GM18498 (cell line): ENCODE measurements at regions not wholly inside any gene's neighbourhood (a gene's known extent, or its start where the extent isn't known, plus 50 kb on each side); places are given as distances from the start of the nearest gene placed in this dataset.

Source experiments
- ATAC-seq: cut with Tn5 transposase; IDR thresholded peaks from one replicate; pipeline ENCODE4 v1.9.1; 2021; ENCODE audit warnings: mild to moderate bottlenecking, moderate library complexity; ENCODE audit not compliant: unreplicated experiment

DNA sequence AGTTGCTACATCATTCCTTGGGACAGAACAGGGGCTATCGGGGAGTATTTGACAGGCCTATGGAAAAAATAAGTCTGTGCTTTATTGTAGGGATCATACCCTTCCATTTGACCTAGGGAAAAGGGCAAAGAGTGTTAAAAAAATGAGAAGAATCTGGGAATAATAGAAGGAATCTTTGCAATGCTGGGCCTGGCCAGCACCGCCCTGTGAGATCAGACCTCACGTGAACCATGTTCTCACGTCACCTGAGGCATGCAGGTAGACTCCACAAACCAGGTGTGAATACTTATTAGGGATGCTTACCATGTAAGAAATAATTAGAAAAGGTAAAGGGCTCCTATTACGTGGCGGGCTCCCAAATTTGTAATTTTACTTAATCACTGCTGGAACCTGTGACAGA is 177.5 kb upstream of the GATA6 start:
- ATAC-seq = no peak

DNA sequence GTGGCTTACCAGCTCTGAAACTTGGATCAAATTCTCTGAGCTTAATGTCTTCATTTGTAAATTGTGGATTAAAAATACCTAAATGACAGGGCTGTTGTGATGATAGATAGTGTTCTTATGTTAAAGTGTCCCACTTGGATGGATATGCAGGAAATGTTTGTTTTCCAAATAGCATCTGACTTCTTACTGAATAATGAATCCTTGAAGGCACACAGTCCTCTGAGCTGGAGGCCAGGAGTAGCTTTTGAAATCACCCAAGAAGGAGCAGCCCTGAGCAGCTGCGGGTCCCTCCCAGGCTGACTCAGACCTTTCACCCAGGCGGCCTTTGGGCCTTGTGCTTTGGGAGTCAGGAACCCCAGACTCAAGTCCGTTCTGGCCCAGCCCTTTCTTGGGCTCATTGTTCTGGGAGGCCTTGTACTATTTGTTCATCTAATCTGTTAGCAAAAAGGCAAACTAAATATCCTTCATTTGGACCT is 173.0 kb upstream of the GATA6 start:
- no peak for ATAC-seq

DNA sequence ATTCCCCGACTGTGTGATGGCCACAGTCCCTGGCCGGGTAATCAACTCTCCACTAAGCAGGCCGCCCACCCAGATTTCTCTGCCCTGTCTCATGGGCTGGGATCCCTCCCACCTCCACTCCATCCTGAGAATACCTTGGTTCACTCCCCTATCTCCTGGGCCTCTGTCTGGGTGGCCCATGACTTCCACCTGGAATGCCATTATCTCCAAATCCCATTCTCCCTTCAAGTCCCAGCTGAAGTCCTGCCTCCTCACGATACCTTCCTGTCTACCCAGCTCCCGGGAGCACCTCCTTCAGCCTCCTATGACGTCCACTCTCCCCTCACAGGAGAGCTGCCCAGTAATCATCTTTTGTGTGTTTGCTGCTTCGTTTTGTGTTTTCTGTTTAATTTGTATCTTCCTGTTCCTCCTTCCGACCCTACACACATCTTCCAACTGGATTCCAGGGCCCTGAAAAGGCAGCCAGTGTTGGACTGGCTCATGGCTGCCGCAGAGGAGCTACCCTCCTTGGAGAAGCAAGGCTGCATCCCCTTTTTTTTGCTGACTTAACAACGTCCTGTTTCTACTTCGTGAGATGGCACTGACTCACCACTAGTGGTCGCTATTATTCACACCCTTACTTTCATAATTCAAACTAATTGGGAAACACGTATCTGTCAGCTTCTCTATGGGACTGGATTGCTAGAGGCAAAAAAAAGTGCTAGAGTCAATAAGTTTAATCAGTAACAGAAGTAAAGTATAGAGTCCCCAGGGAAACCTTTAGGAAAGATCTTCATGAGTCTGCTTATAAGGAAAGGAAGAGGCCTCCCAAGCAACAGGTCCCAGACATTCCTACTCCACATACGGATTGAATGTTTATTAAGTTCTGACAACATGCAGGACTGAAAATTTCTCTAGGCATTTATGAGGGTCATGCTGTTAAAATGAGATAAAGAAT is 171.9 kb upstream of the GATA6 start:
- peak; percentile 75 for ATAC-seq

DNA sequence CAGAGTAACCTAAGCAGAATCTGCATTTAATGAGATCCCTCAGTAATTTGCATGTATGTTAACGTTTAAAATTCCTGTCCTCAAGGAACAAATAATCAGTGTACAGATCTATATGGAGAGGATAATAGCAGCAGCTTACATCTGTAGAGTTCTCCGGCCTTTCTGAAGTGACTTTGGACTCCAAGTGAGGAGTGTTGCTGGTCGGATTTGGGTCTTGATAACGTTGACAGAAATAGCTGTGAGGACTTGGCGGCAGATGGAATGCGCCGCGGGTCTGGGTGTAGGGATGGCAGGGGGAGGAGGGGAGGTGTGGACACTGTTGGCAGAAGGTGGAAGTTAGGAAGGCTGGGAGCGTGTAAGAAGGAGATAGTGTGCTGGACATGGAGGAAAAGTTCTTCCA is 170.9 kb upstream of the GATA6 start:
- ATAC-seq = no peak

DNA sequence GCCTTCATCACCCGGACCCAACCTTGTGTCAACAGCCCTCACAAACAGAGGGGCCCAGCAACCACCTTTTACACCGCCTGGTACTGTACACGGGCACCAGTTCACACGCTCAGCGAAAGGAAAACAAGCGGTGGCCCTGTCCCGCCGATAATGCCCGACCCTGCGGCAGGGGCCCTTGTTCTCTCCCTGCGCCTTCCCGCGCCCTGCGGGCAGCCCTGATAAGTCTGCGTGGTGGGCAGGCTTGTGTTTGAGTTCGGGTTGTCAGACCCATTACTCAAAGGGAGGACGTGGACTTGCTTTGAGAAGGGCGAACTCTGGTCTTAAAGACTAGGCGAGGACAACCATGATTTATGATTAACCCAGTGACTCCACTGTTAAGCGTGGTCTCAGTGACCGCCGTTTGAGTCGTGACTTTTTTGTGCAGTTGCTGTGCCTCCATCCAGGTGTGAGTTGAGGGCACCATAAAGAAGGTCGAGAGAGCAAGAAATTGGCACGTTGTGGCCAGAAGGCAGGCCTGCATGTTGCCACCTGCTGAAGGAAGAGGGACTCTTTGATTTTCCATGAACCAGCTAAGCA is 167.4 kb upstream of the GATA6 start:
- ATAC-seq = no peak

DNA sequence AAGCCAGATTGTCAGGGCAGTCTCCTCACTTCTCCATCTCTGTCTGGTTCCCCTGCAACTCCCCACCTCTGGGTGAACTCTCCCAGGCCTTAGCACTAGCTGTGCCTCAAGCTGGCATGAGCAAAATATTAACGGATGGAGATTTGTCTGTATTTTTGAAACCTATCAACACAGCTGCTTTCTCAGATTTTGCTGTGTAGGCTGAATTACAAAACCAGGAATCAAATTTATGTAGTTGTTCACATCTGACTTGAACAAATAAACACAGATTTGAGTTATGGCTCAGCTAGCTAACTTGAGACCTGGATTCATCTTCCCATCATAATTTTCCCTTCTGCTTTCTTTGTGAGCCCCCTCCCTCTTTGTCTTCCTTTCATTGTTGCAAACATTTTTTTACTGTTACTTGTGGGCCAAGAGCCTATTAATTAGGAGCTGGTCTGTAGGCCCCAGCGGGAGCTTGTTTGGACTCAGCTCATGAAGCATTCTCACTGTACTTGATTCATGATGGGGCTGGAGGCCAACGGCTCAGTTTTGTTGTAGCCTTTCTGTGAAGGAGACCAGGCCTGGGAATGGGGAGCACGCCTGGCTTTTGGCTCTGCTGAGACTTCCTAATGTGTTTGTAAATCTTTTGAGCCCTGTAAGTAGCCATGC is 164.1 kb upstream of the GATA6 start:
- no peak for ATAC-seq

DNA sequence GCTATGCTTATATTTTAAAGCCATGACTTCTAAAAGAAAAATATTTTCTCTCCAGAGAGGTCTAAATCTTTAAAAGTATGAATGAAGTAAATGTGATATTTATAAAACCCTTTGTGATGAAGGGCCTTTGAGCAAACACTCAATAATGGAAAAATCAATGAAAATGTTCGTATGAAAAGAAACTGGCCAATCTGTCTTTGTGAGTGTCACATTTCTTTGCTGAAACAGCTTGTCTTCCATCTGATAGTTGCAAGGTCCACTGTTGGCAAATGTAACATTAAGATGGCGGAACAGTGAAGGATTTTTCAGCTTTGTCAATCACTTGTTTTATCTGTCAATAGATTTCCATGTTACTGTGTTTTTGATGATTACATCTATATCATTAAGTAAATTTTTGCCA is 162.9 kb upstream of the GATA6 start:
- ATAC-seq = no peak

DNA sequence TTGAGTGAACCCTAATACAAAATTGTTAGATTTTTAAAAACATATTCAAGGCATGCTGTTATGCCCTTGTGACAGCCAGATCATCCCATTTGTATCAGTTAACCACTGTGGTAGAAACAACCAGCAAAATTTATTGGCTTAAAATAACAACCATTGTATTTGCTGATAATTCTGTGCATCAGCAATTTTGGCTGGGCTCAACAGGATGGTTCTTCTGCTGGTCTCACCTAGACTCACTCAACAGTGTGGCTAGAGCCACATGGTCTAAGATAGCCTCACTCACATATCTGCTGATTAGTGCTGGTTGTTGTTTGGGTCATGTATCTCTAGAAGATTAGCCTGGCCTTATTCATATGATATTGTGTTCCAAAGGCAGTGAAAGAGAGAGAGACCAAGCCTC is 160.1 kb upstream of the GATA6 start:
- ATAC-seq = no peak

DNA sequence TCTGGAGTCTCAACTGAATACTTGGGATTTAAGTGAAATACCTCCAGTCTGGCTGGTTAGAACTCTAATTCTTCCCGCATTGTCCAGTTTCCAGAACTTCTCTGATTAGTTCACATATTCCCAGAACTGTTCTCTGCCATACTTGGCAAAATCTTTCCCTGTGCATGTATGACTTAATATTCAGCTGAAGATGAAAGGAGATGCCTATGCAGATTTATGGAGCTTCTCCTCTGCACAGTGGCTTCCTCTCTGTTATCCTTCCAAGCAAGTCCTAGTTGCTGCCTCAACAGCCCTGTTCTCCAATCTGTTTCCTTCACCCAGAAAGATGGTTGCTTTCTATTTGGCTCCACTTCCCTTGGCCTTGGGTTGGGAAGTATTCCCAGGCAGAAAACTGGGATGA is 155.4 kb upstream of the GATA6 start:
- ATAC-seq = no peak

DNA sequence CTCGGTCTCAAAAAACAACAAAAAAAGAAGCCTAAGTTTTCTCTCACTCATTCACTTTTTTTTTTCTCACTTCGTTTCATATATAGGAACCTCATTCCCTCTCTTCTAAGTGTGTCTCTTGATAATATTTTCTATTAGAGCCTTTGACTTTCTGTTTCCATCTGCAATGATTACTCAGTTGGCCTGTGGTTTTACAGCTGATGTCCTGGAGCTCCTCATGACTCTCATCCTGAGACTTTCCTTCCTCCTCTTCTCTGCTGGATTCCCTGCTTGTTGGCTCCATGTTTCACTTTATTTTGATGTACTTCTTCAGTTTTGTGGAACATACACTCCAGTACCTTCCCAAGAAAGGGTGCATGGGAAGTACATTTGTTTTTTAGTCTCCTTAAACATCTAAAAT is 154.2 kb upstream of the GATA6 start:
- no peak for ATAC-seq

DNA sequence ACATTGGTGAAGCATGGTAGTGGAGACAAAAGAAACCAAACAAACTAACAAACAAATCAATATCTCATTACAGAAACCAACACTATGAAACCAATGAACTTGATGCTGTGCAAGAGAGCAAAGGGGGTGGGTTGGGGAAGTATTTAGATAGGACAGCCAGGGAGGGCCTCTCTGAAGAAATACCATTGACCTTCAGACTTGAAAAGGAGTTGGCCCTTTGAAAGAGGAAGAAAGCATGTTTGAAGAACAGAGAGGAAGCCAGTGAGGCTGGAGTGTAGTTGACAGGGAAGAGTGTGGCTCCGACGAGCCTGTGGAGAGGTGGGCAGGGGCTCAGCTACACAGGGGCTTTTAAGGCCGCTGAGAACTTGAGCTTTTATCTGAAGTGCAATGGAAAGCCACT is 151.0 kb upstream of the GATA6 start:
- ATAC-seq = no peak

DNA sequence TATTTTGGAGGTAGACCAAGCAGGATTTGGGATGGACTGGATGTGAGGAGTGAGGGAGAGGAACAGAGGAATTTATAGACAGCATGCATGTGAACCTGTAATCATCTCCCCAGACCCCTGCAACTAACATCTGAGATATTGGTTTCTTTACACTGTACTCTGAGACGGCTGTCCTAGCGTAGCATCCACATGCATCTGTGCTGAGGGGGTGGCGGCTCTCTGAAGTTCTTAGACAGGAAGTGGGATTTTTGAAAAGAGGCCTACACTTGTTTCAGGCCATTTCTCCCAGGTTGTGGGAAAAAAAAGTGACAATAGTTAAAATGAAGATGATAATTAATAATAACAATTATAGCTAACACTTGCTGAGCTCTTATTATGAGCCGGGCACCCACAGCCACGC is 150.2 kb upstream of the GATA6 start:
- no peak for ATAC-seq

DNA sequence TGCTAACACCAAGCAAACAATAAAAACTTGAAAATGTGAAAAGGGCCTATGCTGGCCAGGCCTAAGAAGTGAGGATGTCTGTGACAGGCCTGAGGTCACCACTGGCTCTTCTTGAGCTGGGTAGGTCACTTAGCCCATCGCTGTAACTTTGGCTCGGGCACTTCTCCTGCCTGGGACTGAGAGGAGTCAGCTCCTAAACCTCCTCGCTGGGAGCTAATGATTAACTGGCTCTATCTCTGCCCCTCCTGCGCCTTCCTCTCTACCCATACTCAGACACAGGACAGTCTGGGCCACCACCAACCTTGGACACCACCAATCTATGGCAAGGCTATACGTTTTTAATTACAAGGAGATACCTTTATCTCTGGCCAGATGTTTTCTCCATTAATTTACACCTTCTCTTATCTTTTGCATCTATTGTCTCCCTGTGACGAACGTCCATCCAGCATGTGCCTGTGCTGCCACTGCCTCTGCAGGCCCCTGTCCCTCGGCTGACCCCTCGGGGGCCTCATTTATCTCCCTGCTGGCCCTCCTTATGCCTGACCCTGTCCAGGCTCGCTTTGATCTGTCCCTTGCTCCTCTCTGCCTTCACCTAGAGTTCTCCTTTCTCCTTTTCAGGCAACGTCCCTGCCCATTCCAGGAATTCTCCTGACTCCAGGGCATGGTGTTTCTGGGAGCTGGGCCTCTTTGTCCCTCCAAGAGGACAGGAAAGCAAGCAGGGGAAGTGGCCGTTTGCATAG is 149.1 kb upstream of the GATA6 start:
- ATAC-seq = no peak

DNA sequence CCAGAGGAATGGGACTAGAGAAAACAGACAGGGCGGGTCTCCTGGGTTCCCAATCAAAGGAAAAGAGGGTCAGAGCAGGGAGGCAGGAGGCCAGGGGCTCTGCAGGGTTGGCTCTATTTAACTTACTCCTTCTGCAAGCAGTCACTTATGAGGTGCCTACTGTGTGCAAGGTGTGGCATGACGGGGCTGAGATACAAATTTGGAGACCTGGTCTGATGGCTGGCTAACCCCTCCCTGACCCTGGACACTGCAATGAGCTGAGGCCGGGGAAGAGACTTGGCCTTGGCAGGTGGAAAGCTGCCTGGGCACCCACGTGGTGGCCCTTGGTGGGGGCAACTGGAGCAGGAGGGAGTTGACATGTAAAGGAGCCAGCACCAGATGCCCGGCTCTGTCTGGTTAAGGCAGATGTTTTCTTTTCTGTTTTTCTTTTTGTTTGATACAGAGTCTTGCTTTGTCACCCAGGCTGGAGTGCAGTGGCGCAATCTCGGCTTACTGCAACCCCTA is 148.5 kb upstream of the GATA6 start:
- ATAC-seq = no peak

DNA sequence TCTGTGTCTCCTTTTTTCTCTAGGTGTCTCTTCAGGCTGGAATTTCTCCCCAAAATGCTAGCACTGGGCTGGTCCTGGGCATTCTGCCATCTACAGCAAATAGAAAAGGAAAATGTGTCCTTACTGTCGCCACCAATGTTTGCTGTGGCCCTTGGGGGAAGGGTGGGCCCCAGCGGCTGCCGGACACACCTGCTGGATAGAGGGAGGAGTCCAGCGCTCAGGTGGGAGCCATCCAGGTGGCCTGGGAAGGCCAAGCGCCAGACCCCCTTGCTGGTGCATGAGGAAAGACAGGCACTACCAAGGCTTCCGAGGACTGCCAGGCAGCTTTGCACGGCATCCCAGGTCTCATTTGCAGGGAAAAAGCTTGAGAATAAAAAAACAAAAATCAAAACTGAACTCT is 147.7 kb upstream of the GATA6 start:
- no peak for ATAC-seq

DNA sequence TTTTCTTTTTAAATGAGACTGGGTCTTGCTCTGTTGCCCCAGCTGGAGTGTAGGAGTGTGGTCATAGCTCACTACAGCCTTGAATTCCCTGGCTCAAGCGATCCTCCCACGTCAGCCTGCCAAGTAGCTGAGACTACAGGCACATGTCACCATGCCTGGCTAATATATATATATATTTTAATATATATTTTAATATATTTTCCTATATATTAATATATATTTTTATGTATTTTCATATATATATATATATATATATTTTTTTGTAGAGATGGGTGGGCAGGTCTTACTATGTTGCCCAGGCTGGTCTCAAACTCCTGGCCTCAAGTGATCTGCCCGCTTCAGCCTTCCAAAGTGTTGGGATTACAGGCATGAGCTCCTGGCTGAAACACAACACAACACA is 144.5 kb upstream of the GATA6 start:
- no peak for ATAC-seq

DNA sequence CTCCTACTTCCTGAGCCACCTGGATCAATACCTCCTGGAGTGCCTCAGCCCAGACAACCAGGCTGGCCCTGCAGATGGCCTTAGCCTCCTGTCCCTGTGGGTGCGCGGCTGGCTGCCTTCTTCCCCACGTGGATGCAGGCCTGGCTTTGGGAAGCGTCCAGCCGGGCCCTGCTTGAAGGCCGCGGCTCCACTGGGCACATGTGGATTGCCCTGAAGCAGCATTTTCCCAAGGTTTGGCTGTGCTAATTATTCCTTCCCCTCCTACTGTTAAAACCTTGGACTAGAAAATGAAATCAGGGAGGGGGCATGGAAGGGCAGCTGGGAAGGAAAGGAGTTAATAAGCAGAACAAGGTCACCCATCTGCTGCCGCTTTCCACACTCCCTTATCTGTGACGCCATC is 143.0 kb upstream of the GATA6 start:
- no peak for ATAC-seq

DNA sequence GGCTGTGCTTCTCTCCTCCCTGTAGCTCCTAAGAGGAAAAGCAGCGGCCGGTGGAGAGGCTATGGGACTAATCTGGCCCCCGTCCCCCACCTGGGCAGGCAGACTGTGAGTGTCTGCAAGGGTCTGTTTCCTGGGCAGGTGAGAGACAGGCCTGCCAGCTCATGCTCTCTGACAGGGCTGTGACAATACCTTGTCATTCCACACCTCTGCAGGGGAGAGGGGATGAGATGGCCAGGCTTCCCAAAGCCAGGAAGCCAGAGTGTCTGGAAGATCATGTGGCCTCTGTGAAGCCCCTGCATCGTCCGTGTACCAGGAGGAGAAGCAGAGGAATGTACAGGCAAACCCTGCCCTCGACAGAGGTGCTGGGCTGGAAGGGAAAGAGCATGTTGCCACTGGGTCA is 142.5 kb upstream of the GATA6 start:
- no peak for ATAC-seq

DNA sequence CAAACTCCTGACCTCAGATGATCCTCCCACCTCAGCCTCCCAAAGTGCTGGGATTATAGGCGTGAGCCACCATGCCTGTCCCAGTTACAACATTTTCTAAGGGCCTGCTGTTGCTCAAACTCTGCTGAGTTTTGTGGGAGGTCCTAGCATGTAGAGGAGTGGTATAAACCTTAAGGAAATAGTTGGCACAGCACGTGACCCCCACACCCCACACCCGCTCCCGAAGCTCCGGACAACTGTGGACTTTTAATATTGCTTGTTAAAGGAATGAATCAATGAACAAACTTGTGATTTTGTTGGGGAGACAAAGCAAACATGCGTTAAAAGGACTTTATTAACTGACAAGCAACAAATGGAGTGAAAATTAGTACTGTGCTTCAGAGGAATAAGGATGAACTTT is 137.8 kb upstream of the GATA6 start:
- ATAC-seq = no peak

DNA sequence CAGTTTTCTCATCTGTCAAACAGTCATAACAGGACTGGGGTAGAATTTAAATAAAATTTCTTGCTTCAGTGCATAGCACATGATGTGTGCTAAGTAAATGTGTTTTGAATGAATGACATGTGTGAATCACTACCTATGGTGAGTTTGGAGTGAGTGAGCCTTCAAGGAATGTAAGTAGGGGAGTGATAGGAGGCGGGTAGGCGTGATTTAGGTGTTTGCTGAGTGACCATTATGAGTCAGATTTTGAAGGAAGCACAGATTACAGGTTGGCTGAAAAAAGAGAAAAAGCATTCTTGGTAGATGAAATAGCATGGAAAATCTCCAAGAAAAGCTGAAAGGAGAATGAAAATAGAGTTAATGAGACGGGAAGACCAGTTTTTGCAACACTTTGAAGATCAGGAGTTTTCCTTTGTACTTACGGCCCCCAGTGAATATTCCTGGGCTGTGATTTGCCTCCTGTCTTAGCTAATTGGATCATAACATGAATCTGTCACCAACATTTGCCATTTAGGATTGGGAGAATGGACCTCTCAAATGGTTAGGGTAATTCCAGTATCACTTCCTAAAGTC is 136.9 kb upstream of the GATA6 start:
- ATAC-seq = no peak

DNA sequence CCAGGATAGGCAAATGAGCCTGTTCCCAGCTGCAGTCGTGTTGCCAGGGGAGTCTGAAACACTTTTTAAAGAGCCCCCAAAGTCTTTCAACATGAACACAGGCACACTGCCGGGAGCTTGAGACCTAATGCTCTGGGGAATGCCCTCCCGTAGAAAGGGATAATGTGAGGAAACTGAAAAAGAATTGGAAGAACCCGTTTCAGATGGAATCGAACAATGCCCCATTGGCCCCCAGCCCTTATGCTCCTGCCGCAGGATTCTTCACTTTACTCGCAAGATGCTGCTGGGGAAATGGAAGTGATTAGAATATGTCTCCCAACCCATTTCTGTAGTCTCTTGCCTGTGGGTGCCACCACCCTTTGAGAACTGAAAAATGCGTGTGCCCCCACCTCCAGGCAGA is 136.3 kb upstream of the GATA6 start:
- no peak for ATAC-seq
